ENCODE measurements at regions not wholly inside any gene's neighbourhood (a gene's known extent, or its start where the extent isn't known, plus 50 kb on each side); places are given as distances from the start of the nearest gene placed in this dataset.

DNA sequence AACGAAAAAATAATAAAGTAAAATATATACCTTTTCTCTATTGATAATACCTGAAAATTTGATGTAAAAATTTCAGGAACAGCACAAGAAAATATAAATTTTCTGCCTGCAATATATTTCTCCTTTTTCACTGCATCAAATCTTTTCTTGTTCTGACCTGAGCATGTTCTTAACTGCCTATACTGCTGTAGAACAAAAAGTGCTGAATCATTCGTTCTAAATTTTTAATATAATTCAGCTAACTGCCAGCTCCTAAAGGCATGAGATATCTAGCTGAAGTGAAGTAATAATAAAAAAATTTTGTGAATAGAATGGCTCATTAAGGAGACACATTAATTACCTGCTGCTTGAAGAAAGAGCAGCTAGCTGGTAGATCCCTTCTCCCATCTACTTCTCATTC is 188.6 kb upstream of the FKBP1C start:
- H3K4me1 ChIP-seq (ENCODE audit: control insufficient read depth, insufficient read depth, low read length) = no peaks in the 10 kb centered on the region
- dilution Hi-C loops (cut with HindIII; ENCODE audit: low sequenced_read_pairs, unreplicated experiment) = no loop called here
- H3K27me3 ChIP-seq (ENCODE audit: control insufficient read depth, insufficient read depth, low read length) = no peaks in the 10 kb centered on the region
- no peak overlapping the region for H2BK5ac ChIP-seq (ENCODE audit: low read depth, low read length, poor library complexity, severe bottlenecking)
- H3K9me3 ChIP-seq (ENCODE audit: control insufficient read depth, insufficient read depth, low read length) = 0 out of 2 replicates have a peak, but pooled peaks cover 3% of the 10 kb centered on the region
- no peak overlapping the region for H2AK5ac ChIP-seq (ENCODE audit: low read depth, low read length)
- no peak overlapping the region for H2AFZ ChIP-seq (replicated peaks; ENCODE audit: low read length, poor library complexity)
- intact Hi-C loops (cut with micrococcal nuclease) = no loop called here
- no peak overlapping the region for H3K4me2 ChIP-seq (ENCODE audit: low read depth, low read length)
- no peaks in the 10 kb centered on the region for H3K79me1 ChIP-seq (ENCODE audit: low read depth in 1 of 2, low read length in 2 of 2)
- no peak overlapping the region for H3K56ac ChIP-seq (ENCODE audit: extremely low read depth, insufficient read depth, low read length)
- no peak overlapping the region for H3K27ac ChIP-seq (ENCODE audit: insufficient read depth, low read length)
- no peak overlapping the region for H3K14ac ChIP-seq (replicated peaks; ENCODE audit: low read depth, low read length)
- no peak overlapping the region for H3K18ac ChIP-seq (ENCODE audit: low read depth, low read length)
- ChIA-PET POLR2A (ENCODE audit: unreplicated experiment) (no interaction called here), CTCF (no interaction called here)
- no peak overlapping the region for H2BK15ac ChIP-seq (ENCODE audit: low read depth, low read length)
- DNase-seq (no peak), ATAC-seq (ENCODE audit: low read depth) (no peak)
- H4K91ac ChIP-seq (ENCODE audit: insufficient read depth, low read depth, low read length) = no peak overlapping the region
- H3K4me3 ChIP-seq (ENCODE audit: insufficient read depth, low read depth, low read length) = no peak overlapping the region
- no peak overlapping the region for H3K9ac ChIP-seq (ENCODE audit: low read depth, low read length)
- TF ChIP-seq MXI1 (IDR thresholded peaks at IDR 0.05; ENCODE audit: borderline replicate concordance, low read depth, low read length) (no peak), RFX5 (IDR thresholded peaks at IDR 0.05; ENCODE audit: low read depth, low read length) (no peak), RCOR1 (IDR thresholded peaks at IDR 0.05; ENCODE audit: insufficient replicate concordance, low read length) (no peak), NFE2L2 (IDR thresholded peaks at IDR 0.05; ENCODE audit: low read depth, low read length) (peak; percentile 56), POLR2A (IDR thresholded peaks at IDR 0.05; ENCODE audit: low read depth, low read length) (no peak)
- TF ChIP-seq, protein P1, sequence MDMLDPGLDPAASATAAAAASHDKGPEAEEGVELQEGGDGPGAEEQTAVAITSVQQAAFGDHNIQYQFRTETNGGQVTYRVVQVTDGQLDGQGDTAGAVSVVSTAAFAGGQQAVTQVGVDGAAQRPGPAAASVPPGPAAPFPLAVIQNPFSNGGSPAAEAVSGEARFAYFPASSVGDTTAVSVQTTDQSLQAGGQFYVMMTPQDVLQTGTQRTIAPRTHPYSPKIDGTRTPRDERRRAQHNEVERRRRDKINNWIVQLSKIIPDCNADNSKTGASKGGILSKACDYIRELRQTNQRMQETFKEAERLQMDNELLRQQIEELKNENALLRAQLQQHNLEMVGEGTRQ (IDR thresholded peaks at IDR 0.05; ENCODE audit: low read depth, low read length) = no peak
- TF ChIP-seq, protein P2, sequence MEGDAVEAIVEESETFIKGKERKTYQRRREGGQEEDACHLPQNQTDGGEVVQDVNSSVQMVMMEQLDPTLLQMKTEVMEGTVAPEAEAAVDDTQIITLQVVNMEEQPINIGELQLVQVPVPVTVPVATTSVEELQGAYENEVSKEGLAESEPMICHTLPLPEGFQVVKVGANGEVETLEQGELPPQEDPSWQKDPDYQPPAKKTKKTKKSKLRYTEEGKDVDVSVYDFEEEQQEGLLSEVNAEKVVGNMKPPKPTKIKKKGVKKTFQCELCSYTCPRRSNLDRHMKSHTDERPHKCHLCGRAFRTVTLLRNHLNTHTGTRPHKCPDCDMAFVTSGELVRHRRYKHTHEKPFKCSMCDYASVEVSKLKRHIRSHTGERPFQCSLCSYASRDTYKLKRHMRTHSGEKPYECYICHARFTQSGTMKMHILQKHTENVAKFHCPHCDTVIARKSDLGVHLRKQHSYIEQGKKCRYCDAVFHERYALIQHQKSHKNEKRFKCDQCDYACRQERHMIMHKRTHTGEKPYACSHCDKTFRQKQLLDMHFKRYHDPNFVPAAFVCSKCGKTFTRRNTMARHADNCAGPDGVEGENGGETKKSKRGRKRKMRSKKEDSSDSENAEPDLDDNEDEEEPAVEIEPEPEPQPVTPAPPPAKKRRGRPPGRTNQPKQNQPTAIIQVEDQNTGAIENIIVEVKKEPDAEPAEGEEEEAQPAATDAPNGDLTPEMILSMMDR (conservative IDR thresholded peaks at IDR 0.05; ENCODE audit: low read depth, low read length) = no peak
- no peak overlapping the region for H3K23ac ChIP-seq (ENCODE audit: low read depth, low read length)
- H4K5ac ChIP-seq (ENCODE audit: low read depth, low read length) = no peak overlapping the region
- no CpG with 5 or more reads among the region's 2 CpGs for WGBS, 2 experiments (ENCODE audit: extremely low coverage in 2 of 2, insufficient read length in 1 of 2)
- H3K36me3 ChIP-seq (ENCODE audit: control insufficient read depth, insufficient read depth, low read length) = no peaks in the 10 kb centered on the region
- H2BK120ac ChIP-seq (ENCODE audit: low read depth, low read length) = no peak overlapping the region
- H4K20me1 ChIP-seq (ENCODE audit: insufficient read depth, low read length) = no peaks in the 10 kb centered on the region
- no peak overlapping the region for H3K4ac ChIP-seq (ENCODE audit: low read depth, low read length)
- no TSS peak for BruUV-seq (replicated peaks)
- H4K8ac ChIP-seq (ENCODE audit: low read depth in 2 of 2, low read length in 2 of 2) = no peak overlapping the region
- H2BK20ac ChIP-seq (ENCODE audit: low read depth, low read length) = no peak overlapping the region
- no peaks in the 10 kb centered on the region for H3K9me1 ChIP-seq (ENCODE audit: insufficient read depth, low read length)
- no peak overlapping the region for H2AK9ac ChIP-seq (replicated peaks; ENCODE audit: low read depth, low read length, poor library complexity)
- in situ Hi-C loops (cut with MboI; ENCODE audit: low sequenced_read_pairs) = no loop called here

Data from IMR-90 (cell line).